SK-N-SH (cell line): ENCODE measurements at regions not wholly inside any gene's neighbourhood (a gene's known extent, or its start where the extent isn't known, plus 50 kb on each side); places are given as distances from the start of the nearest gene placed in this dataset.

ENCODE experiments used
- CTCF ChIA-PET: fragments of 300-600, 350-600 bp; formaldehyde crosslinking; extraction: SDS; loops from one replicate; lab custom pipeline; 2021; lab: Yijun Ruan, JAX
- POLR2A ChIA-PET: fragments of 350-600 bp; sonication (Branson Sonifier 250); formaldehyde crosslinking; extraction: SDS; loops from one replicate; lab custom pipeline; 2020; ENCODE audit warnings: antibody characterized with exemption, inconsistent platforms; lab: Yijun Ruan, JAX
- DNase-seq: peaks from one replicate; pipeline ENCODE4 v3.0.0; 2012
- H2AFZ ChIP-seq: fragments of 200-600 bp; sonication (generic); 2 replicates; pipeline ENCODE4 v1.8.1; 2016; ENCODE audit warnings: antibody characterized with exemption, mild to moderate bottlenecking, low read depth
- H3F3A ChIP-seq: fragments of 200-600 bp; sonication (generic); replicated peaks from 2 replicates; pipeline ENCODE3; 2016; ENCODE audit warnings: antibody characterized with exemption, mild to moderate bottlenecking; ENCODE audit not compliant: insufficient read depth
- H3K27ac ChIP-seq, 2 experiments: fragments of 200-500 bp in 1 of 2; fragments of 200-600 bp in 1 of 2; sonication (Bioruptor generic) in 1 of 2; sonication (generic), shearing (Covaris generic) in 1 of 2; 2 replicates each; pipeline versions ENCODE4 v1.5.1 to v1.6.1; 2014 to 2016; ENCODE audit warnings: low read depth in 2 of 2, inconsistent platforms in 1 of 2, low read length in 1 of 2, mild to moderate bottlenecking in 1 of 2, mixed read lengths in 1 of 2
- H3K27me3 ChIP-seq: fragments of 200-600 bp; sonication (generic), shearing (Covaris generic); 2 replicates; pipeline ENCODE4 v1.6.1; 2016; ENCODE audit warnings: mixed run types; ENCODE audit not compliant: insufficient read depth
- H3K36me3 ChIP-seq, 2 experiments: fragments of 200-500 bp in 1 of 2; fragments of 200-600 bp in 1 of 2; sonication (Bioruptor generic) in 1 of 2; sonication (generic) in 1 of 2; replicated peaks in 1 of 2; 2 replicates each; pipeline versions ENCODE3 to v1.5.1; 2014 to 2016; ENCODE audit warnings: low read length in 1 of 2, mild to moderate bottlenecking in 1 of 2; ENCODE audit not compliant: insufficient read depth in 2 of 2, control insufficient read depth in 1 of 2
- H3K4me1 ChIP-seq, 2 experiments: fragments of 200-500 bp in 1 of 2; fragments of 200-600 bp in 1 of 2; sonication (Bioruptor generic) in 1 of 2; sonication (generic), shearing (Covaris generic) in 1 of 2; 2 replicates each; pipeline versions ENCODE4 v1.5.1 to v1.6.1; 2014 to 2016; ENCODE audit warnings: low read depth in 1 of 2, low read length in 1 of 2, mixed run types in 1 of 2; ENCODE audit not compliant: insufficient read depth in 2 of 2, control insufficient read depth in 1 of 2
- H3K4me2 ChIP-seq: fragments of 200-600 bp; sonication (generic), shearing (Covaris generic); 2 replicates; pipeline ENCODE4 v1.6.1; 2017; ENCODE audit warnings: mixed run types
- H3K4me3 ChIP-seq, 2 experiments: fragments of 200-500 bp in 1 of 2; fragments of 200-600 bp in 1 of 2; sonication (Bioruptor generic) in 1 of 2; sonication (generic), shearing (Covaris generic) in 1 of 2; 2 replicates each; pipeline versions ENCODE4 v1.5.1 to v1.8.1; 2014 to 2016; ENCODE audit warnings: low read depth in 2 of 2, inconsistent platforms in 1 of 2, low read length in 1 of 2, mild to moderate bottlenecking in 1 of 2, mixed read lengths in 1 of 2, moderate library complexity in 1 of 2
- H3K79me2 ChIP-seq: fragments of 200-600 bp; sonication (generic); 2 replicates; pipeline ENCODE4 v1.8.1; 2017; ENCODE audit warnings: mild to moderate bottlenecking; ENCODE audit not compliant: insufficient read depth
- H3K9ac ChIP-seq: fragments of 200-600 bp; sonication (generic); 2 replicates; pipeline ENCODE4 v1.6.1; 2017; ENCODE audit warnings: mixed run types
- H3K9me2 ChIP-seq: fragments of 200-600 bp; sonication (generic); 2 replicates; pipeline ENCODE4 v1.6.1; 2017; ENCODE audit warnings: mixed run types
- H3K9me3 ChIP-seq: fragments of 200-600 bp; sonication (generic); 2 replicates; pipeline ENCODE4 v1.6.1; 2017; ENCODE audit warnings: mixed run types, mild to moderate bottlenecking, moderate library complexity
- H4K20me1 ChIP-seq: fragments of 200-600 bp; sonication (generic); 2 replicates; pipeline ENCODE4 v1.6.1; 2017; ENCODE audit warnings: mild to moderate bottlenecking, mixed run types; ENCODE audit not compliant: insufficient read depth
- EP300 ChIP-seq, 2 experiments: IDR thresholded peaks; 2 replicates each; pipeline versions ENCODE4 v1.4.0 to v1.6.1; 2012; ENCODE audit warnings: borderline replicate concordance in 1 of 2, low read depth in 1 of 2, low read length in 1 of 2
- EZH2phosphoT487 ChIP-seq: fragments of 200-600 bp; sonication (generic); IDR thresholded peaks from 2 replicates; pipeline ENCODE4 v1.6.1; 2017; ENCODE audit warnings: low read depth, mixed run types, mild to moderate bottlenecking, antibody characterized with exemption, moderate library complexity, borderline replicate concordance
- GABPA ChIP-seq: IDR thresholded peaks from 2 replicates; pipeline ENCODE4 v1.4.0; 2012; ENCODE audit warnings: low read depth, mild to moderate bottlenecking
- JUND ChIP-seq: IDR thresholded peaks from 2 replicates; pipeline ENCODE4 v1.4.0; 2012
- MEF2A ChIP-seq: IDR thresholded peaks from 2 replicates; pipeline ENCODE4 v1.4.0; 2012; ENCODE audit warnings: low read depth, borderline replicate concordance
- NFIC ChIP-seq: IDR thresholded peaks from 2 replicates; pipeline ENCODE4 v1.4.0; 2012; ENCODE audit warnings: borderline replicate concordance
- RAD21 ChIP-seq: IDR thresholded peaks from 2 replicates; pipeline ENCODE4 v1.6.1; 2012; ENCODE audit warnings: mild to moderate bottlenecking, low read length
- RCOR1 ChIP-seq: fragments of 150-350 bp; IDR thresholded peaks from 2 replicates; pipeline ENCODE4 v1.6.1; 2017; ENCODE audit warnings: antibody characterized with exemption, low read length
- RXRA ChIP-seq: IDR thresholded peaks from 2 replicates; pipeline ENCODE4 v1.4.0; 2012; ENCODE audit warnings: low read depth, mild to moderate bottlenecking, borderline replicate concordance
- SMC3 ChIP-seq: IDR thresholded peaks from 2 replicates; pipeline ENCODE4 v1.6.1; 2012; ENCODE audit warnings: low read depth, low read length, improper control_type of control experiment
- TAF1 ChIP-seq: IDR thresholded peaks from 2 replicates; pipeline ENCODE4 v1.6.1; 2012; ENCODE audit warnings: low read depth, mild to moderate bottlenecking, low read length, moderate library complexity, borderline replicate concordance
- TEAD4 ChIP-seq: IDR thresholded peaks from 2 replicates; pipeline ENCODE4 v1.4.0; 2012; ENCODE audit warnings: mild to moderate bottlenecking, borderline replicate concordance; ENCODE audit not compliant: insufficient read depth
- YY1 ChIP-seq: IDR thresholded peaks from 2 replicates; pipeline ENCODE4 v1.4.0; 2012; ENCODE audit warnings: low read depth, mild to moderate bottlenecking
- WGBS: methylation state at CpG from one replicate; pipeline ENCODE4 v1.1.6; 2017; ENCODE audit warnings: low lambda C conversion rate; 5-methylcytosine and 5-hydroxymethylcytosine counted together
- TF ChIP-seq, protein P1 (sequence below): IDR thresholded peaks from 2 replicates; pipeline ENCODE4 v1.4.0; 2012; ENCODE audit warnings: low read depth, borderline replicate concordance
- TF ChIP-seq, protein P2 (sequence below): IDR thresholded peaks from 2 replicates; pipeline ENCODE4 v1.4.0; 2012; ENCODE audit warnings: low read depth, borderline replicate concordance
- TF ChIP-seq, protein P3 (sequence below): IDR thresholded peaks from 2 replicates; pipeline ENCODE4 v1.4.0; 2012; ENCODE audit warnings: low read depth
- TF ChIP-seq, protein P4 (sequence below): fragments of 200-600 bp; sonication (generic); IDR thresholded peaks from 2 replicates; pipeline ENCODE4 v1.6.1; 2017; ENCODE audit warnings: antibody characterized with exemption, mild to moderate bottlenecking, moderate library complexity
- TF ChIP-seq, protein P5 (sequence below): IDR thresholded peaks from 2 replicates; pipeline ENCODE4; 2012
- TF ChIP-seq, protein P6 (sequence below): IDR thresholded peaks from 2 replicates; pipeline ENCODE4 v1.6.1; 2012; ENCODE audit warnings: mild to moderate bottlenecking, low read depth, low read length, moderate library complexity

DNA sequence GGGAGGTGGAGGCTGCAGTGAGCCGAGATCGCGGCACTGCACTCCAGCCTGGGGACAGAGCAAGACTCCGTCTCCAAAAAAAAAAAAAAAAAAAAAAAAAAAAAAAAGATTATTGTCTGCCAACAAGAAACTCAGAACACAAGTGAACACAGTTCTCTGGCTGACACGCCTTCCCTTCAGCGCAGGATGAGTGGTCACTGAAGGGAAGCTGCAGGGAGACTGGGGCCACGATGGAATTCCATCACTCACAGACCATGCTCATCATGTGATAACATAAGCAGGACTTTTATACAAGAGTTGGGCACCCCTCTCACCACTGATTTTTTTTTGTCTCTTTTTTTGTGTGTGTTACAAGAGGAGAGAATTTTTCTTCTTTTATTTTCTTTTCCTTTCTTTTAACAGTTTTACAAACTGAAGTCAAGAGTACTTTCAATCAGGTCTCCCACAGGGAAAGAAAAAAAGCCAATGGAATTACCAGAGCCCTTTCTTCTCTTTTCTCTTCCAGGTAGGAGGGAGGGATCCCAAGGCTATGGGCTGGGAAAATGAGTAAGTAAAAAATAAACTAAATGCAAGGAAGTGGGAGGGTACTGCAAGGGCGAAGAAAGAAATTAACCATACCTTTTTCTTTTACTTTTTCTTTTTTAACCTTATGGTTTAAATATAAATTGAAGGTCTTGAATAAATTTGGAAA, 435.6 kb downstream of the GPM6A start (continued):
- TF ChIP-seq, protein P1, sequence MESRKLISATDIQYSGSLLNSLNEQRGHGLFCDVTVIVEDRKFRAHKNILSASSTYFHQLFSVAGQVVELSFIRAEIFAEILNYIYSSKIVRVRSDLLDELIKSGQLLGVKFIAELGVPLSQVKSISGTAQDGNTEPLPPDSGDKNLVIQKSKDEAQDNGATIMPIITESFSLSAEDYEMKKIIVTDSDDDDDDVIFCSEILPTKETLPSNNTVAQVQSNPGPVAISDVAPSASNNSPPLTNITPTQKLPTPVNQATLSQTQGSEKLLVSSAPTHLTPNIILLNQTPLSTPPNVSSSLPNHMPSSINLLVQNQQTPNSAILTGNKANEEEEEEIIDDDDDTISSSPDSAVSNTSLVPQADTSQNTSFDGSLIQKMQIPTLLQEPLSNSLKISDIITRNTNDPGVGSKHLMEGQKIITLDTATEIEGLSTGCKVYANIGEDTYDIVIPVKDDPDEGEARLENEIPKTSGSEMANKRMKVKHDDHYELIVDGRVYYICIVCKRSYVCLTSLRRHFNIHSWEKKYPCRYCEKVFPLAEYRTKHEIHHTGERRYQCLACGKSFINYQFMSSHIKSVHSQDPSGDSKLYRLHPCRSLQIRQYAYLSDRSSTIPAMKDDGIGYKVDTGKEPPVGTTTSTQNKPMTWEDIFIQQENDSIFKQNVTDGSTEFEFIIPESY = no peak
- TF ChIP-seq SMC3 (no peak), NFIC (no peak), RXRA (no peak)
- TF ChIP-seq, protein P2, sequence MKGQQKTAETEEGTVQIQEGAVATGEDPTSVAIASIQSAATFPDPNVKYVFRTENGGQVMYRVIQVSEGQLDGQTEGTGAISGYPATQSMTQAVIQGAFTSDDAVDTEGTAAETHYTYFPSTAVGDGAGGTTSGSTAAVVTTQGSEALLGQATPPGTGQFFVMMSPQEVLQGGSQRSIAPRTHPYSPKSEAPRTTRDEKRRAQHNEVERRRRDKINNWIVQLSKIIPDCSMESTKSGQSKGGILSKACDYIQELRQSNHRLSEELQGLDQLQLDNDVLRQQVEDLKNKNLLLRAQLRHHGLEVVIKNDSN = no peak

DNA sequence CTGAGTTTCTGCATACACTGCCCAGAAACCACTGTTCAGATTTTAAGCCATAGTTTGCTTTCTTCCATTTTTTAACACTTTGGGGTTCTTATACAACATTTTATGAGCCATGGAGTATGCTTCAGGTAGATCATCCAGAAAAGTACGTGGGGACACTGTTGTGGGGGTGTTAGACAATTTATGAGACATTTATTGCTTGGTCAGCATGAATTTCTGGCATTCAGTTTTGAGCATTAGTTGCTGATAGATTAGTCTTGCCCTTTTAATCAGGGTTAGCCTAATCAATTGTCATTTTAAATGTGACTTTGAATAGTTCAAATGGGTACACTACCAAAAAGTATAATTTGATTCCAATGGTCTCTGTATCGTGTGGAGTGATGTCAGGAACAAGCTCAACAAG, 434.9 kb downstream of the GPM6A start:
- Histone ChIP-seq H2AFZ (no peak overlapping the region), H3K4me1 (no peaks in the 10 kb centered on the region), H3K9me3 (no peaks in the 10 kb centered on the region), H3K27ac (no peak overlapping the region), H3F3A (no peaks in the 10 kb centered on the region), H3K4me3 (no peak overlapping the region), H3K36me3 (no peaks in the 10 kb centered on the region), H3K27me3 (no peaks in the 10 kb centered on the region), H3K9ac (no peak overlapping the region), H3K9me2 (no peaks in the 10 kb centered on the region), H3K4me2 (no peak overlapping the region), H3K79me2 (no peaks in the 10 kb centered on the region), H4K20me1 (no peaks in the 10 kb centered on the region)
- ChIA-PET POLR2A (no interaction called here), CTCF (no interaction called here)
- WGBS = 20% methylated on average over 2 of the region's 2 CpGs
- no peak for DNase-seq
- no peak for TF ChIP-seq YY1
- no peak for TF ChIP-seq RAD21
- TF ChIP-seq, protein P3, sequence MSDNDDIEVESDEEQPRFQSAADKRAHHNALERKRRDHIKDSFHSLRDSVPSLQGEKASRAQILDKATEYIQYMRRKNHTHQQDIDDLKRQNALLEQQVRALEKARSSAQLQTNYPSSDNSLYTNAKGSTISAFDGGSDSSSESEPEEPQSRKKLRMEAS = no peak
- no peak for TF ChIP-seq EZH2phosphoT487
- TF ChIP-seq RXRA = no peak
- TF ChIP-seq, protein P4, sequence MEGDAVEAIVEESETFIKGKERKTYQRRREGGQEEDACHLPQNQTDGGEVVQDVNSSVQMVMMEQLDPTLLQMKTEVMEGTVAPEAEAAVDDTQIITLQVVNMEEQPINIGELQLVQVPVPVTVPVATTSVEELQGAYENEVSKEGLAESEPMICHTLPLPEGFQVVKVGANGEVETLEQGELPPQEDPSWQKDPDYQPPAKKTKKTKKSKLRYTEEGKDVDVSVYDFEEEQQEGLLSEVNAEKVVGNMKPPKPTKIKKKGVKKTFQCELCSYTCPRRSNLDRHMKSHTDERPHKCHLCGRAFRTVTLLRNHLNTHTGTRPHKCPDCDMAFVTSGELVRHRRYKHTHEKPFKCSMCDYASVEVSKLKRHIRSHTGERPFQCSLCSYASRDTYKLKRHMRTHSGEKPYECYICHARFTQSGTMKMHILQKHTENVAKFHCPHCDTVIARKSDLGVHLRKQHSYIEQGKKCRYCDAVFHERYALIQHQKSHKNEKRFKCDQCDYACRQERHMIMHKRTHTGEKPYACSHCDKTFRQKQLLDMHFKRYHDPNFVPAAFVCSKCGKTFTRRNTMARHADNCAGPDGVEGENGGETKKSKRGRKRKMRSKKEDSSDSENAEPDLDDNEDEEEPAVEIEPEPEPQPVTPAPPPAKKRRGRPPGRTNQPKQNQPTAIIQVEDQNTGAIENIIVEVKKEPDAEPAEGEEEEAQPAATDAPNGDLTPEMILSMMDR = no peak
- TF ChIP-seq, protein P5, sequence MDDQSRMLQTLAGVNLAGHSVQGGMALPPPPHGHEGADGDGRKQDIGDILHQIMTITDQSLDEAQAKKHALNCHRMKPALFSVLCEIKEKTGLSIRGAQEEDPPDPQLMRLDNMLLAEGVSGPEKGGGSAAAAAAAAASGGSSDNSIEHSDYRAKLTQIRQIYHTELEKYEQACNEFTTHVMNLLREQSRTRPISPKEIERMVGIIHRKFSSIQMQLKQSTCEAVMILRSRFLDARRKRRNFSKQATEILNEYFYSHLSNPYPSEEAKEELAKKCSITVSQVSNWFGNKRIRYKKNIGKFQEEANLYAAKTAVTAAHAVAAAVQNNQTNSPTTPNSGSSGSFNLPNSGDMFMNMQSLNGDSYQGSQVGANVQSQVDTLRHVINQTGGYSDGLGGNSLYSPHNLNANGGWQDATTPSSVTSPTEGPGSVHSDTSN = no peak
- TF ChIP-seq, protein P1 = no peak
- TF ChIP-seq TAF1 = no peak
- no peak for TF ChIP-seq GABPA
- TF ChIP-seq TEAD4 = no peak
- TF ChIP-seq, protein P6, sequence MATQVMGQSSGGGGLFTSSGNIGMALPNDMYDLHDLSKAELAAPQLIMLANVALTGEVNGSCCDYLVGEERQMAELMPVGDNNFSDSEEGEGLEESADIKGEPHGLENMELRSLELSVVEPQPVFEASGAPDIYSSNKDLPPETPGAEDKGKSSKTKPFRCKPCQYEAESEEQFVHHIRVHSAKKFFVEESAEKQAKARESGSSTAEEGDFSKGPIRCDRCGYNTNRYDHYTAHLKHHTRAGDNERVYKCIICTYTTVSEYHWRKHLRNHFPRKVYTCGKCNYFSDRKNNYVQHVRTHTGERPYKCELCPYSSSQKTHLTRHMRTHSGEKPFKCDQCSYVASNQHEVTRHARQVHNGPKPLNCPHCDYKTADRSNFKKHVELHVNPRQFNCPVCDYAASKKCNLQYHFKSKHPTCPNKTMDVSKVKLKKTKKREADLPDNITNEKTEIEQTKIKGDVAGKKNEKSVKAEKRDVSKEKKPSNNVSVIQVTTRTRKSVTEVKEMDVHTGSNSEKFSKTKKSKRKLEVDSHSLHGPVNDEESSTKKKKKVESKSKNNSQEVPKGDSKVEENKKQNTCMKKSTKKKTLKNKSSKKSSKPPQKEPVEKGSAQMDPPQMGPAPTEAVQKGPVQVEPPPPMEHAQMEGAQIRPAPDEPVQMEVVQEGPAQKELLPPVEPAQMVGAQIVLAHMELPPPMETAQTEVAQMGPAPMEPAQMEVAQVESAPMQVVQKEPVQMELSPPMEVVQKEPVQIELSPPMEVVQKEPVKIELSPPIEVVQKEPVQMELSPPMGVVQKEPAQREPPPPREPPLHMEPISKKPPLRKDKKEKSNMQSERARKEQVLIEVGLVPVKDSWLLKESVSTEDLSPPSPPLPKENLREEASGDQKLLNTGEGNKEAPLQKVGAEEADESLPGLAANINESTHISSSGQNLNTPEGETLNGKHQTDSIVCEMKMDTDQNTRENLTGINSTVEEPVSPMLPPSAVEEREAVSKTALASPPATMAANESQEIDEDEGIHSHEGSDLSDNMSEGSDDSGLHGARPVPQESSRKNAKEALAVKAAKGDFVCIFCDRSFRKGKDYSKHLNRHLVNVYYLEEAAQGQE = no peak
- TF ChIP-seq JUND = no peak
- TF ChIP-seq EP300 (IDR thresholded peaks at IDR 0.05; ENCODE audit: borderline replicate concordance in 1 of 2, low read depth in 1 of 2, low read length in 1 of 2) = no peak
- TF ChIP-seq MEF2A = no peak
- no peak for TF ChIP-seq RCOR1
